ENCODE measurements at regions not wholly inside any gene's neighbourhood (a gene's known extent, or its start where the extent isn't known, plus 50 kb on each side); places are given as distances from the start of the nearest gene placed in this dataset.

DNA sequence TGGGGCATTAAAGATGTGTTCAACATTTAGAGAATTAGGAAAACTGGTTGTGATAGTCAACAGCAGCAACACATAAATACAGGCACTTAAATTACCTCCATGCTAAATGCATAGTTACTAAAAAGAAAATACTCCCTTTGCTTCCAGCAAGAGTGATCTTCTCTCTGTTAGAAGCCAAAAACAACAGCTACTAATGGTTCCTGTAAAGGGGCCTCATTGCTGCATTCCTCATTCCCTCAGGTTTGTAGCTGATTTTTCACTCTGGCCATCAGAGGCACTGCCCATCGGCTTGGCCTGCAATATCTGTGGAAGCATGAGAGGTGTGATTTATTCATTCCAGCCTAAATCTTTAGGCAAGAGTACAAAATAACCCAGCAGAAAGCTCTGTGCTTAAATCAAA is 466.0 kb upstream of the ADAMTS16 start:
- no peak overlapping the region for H3K27ac ChIP-seq
- no peak overlapping the region for H3K4me3 ChIP-seq
- DNase-seq = no peak
- intact Hi-C loops (cut with DNase I) = no loop called here
- TF ChIP-seq, protein P1, sequence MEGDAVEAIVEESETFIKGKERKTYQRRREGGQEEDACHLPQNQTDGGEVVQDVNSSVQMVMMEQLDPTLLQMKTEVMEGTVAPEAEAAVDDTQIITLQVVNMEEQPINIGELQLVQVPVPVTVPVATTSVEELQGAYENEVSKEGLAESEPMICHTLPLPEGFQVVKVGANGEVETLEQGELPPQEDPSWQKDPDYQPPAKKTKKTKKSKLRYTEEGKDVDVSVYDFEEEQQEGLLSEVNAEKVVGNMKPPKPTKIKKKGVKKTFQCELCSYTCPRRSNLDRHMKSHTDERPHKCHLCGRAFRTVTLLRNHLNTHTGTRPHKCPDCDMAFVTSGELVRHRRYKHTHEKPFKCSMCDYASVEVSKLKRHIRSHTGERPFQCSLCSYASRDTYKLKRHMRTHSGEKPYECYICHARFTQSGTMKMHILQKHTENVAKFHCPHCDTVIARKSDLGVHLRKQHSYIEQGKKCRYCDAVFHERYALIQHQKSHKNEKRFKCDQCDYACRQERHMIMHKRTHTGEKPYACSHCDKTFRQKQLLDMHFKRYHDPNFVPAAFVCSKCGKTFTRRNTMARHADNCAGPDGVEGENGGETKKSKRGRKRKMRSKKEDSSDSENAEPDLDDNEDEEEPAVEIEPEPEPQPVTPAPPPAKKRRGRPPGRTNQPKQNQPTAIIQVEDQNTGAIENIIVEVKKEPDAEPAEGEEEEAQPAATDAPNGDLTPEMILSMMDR (IDR thresholded peaks at IDR 0.05) = no peak
- no peaks in the 10 kb centered on the region for H3K9me3 ChIP-seq
- no peaks in the 10 kb centered on the region for H3K36me3 ChIP-seq
- no peaks in the 10 kb centered on the region for H3K27me3 ChIP-seq
- H3K9ac ChIP-seq (ENCODE audit: low read depth in 2 of 2, low read length in 2 of 2) = no peak overlapping the region
- no peaks in the 10 kb centered on the region for H3K4me1 ChIP-seq

DNA sequence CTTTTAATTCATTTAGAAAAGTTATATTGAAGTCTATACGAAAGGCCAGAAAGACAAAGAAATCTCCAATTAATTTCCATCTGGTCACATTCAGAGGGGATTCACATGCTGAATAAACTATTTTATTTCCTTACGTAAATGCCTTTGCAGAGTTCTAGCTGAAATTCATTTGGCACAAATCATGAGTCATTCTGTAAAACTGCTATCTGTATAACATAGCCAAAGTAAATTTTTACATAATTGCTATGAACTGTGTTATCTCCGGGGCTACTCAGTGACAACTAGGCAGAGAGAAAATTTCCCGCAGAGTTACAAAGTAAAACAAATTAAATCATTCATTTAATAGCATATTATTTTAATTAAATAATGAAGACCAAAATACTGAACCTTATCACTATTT is 463.2 kb upstream of the ADAMTS16 start:
- no peaks in the 10 kb centered on the region for H3K4me1 ChIP-seq
- H3K27ac ChIP-seq = no peak overlapping the region
- no peaks in the 10 kb centered on the region for H3K27me3 ChIP-seq
- H3K4me3 ChIP-seq = no peak overlapping the region
- intact Hi-C loops (cut with DNase I) = no loop called here
- H3K9me3 ChIP-seq = no peaks in the 10 kb centered on the region
- no peaks in the 10 kb centered on the region for H3K36me3 ChIP-seq
- DNase-seq = no peak
- TF ChIP-seq, protein P1 (IDR thresholded peaks at IDR 0.05) = no peak
- H3K9ac ChIP-seq (ENCODE audit: low read depth in 2 of 2, low read length in 2 of 2) = no peak overlapping the region

DNA sequence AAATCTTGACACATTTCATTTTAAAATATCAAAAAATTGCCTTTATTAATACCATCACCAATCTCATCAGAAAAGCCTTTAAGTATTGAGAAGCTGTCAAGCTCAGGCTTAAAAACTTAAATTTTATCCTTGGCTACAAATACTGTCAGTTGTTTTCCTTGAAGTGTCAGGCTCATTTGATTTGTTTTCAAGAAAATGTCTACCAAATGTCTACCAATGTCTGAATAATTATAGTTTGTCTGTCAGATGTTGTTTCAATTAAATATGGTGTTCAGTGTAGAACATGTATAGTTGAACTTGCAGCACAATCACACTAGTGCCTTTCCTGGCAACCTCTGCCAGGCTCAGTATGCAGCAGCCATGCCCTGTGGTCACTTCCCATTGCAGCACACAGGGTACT is 455.2 kb upstream of the ADAMTS16 start:
- H3K9me3 ChIP-seq = no peaks in the 10 kb centered on the region
- H3K27me3 ChIP-seq = no peaks in the 10 kb centered on the region
- H3K36me3 ChIP-seq = no peaks in the 10 kb centered on the region
- intact Hi-C loops (cut with DNase I) = no loop called here
- DNase-seq = no peak
- no peak overlapping the region for H3K9ac ChIP-seq (ENCODE audit: low read depth in 2 of 2, low read length in 2 of 2)
- no peaks in the 10 kb centered on the region for H3K4me1 ChIP-seq
- no peak overlapping the region for H3K4me3 ChIP-seq
- H3K27ac ChIP-seq = no peak overlapping the region
- TF ChIP-seq, protein P1 (IDR thresholded peaks at IDR 0.05) = no peak

DNA sequence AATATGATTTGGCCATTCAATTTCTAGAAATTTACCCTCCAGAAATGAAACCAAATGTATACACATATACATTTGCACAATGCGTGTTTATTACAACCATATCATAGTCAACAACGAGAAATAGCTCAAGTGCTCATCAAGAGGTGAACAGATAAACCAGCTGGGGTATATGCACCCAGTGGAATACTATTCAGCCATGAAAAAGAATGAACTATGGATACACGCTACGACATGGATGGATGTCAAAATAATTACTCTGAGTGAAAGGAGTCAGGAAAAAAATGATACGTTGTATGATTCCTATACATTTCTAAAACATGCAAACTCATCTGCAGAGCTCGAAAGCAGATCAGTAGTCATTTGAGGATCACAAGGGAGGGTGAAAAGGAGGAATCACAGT is 441.5 kb upstream of the ADAMTS16 start:
- H3K27ac ChIP-seq = no peak overlapping the region
- no peak for DNase-seq
- H3K9me3 ChIP-seq = no peaks in the 10 kb centered on the region
- TF ChIP-seq, protein P1 (IDR thresholded peaks at IDR 0.05) = no peak
- intact Hi-C loops (cut with DNase I) = no loop called here
- no peaks in the 10 kb centered on the region for H3K4me1 ChIP-seq
- no peaks in the 10 kb centered on the region for H3K27me3 ChIP-seq
- no peak overlapping the region for H3K9ac ChIP-seq (ENCODE audit: low read depth in 2 of 2, low read length in 2 of 2)
- H3K4me3 ChIP-seq = no peak overlapping the region
- H3K36me3 ChIP-seq = no peaks in the 10 kb centered on the region

DNA sequence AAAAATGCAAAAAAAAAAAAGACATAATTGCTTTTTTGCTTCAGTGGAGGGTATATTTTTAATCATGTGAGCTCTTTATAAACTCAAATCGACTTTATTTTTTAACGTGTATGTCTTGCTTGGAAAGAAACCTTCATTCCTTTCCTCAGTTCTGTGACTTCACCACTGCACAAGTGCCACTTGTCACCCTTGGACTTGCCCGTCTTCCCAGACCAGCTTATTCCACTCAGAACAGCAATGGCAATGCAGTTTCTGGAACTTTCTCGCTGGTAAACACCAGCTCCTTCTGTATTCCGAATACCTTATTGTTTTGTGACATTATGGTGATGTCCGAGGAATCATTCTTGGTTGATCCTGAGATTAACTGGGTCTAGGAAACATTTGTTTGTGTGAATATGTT is 440.5 kb upstream of the ADAMTS16 start:
- no peak overlapping the region for H3K27ac ChIP-seq
- no peaks in the 10 kb centered on the region for H3K27me3 ChIP-seq
- no peak for DNase-seq
- intact Hi-C loops (cut with DNase I) = no loop called here
- no peaks in the 10 kb centered on the region for H3K9me3 ChIP-seq
- H3K9ac ChIP-seq (ENCODE audit: low read depth in 2 of 2, low read length in 2 of 2) = no peak overlapping the region
- no peaks in the 10 kb centered on the region for H3K36me3 ChIP-seq
- H3K4me3 ChIP-seq = no peak overlapping the region
- H3K4me1 ChIP-seq = no peaks in the 10 kb centered on the region
- TF ChIP-seq, protein P1 (IDR thresholded peaks at IDR 0.05) = no peak

DNA sequence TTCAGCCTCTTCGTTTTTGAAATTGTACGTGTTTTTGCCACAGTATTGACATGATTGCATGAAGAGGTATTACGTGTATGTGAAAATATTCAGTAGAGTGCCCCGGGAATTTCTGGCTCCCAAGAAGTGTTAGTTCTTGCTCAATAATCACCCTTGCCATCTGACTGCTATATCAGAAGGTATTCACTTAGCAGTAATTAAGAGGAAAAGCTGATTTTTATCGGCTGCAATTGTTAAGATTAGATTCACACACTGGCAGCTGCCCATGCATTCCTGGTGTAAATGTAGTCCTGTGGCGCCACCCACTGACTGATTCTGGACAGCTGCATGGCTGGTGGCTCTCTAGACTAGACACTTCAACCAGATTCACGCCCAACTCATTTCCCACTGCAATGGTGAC is 440.1 kb upstream of the ADAMTS16 start:
- TF ChIP-seq, protein P1 (IDR thresholded peaks at IDR 0.05) = no peak
- intact Hi-C loops (cut with DNase I) = no loop called here
- DNase-seq = no peak
- H3K4me1 ChIP-seq = no peaks in the 10 kb centered on the region
- H3K27me3 ChIP-seq = no peaks in the 10 kb centered on the region
- H3K4me3 ChIP-seq = no peak overlapping the region
- H3K9ac ChIP-seq (ENCODE audit: low read depth in 2 of 2, low read length in 2 of 2) = no peak overlapping the region
- H3K9me3 ChIP-seq = no peaks in the 10 kb centered on the region
- H3K27ac ChIP-seq = no peak overlapping the region
- no peaks in the 10 kb centered on the region for H3K36me3 ChIP-seq

Measured in colonic mucosa (tissue), 4 donors.